Effector memory CD4-positive, alpha-beta T cell (primary cell): ENCODE measurements at regions not wholly inside any gene's neighbourhood (a gene's known extent, or its start where the extent isn't known, plus 50 kb on each side); places are given as distances from the start of the nearest gene placed in this dataset.

Experiments
- DNase-seq, 3 donors: peaks; one replicate each; pipeline ENCODE4 v3.0.0-alpha.2; 2020
- H3K27ac ChIP-seq: 2 replicates; pipeline ENCODE4 v1.7.0; 2013; ENCODE audit warnings: mild to moderate bottlenecking, low read length, moderate library complexity; ENCODE audit not compliant: insufficient read depth, poor library complexity, severe bottlenecking
- H3K27me3 ChIP-seq: replicated peaks from 2 replicates; pipeline ENCODE4 v1.7.0; 2013; ENCODE audit warnings: mild to moderate bottlenecking, low read length; ENCODE audit not compliant: insufficient read depth, control insufficient read depth, poor library complexity, severe bottlenecking
- H3K36me3 ChIP-seq: 2 replicates; pipeline ENCODE4 v1.7.0; 2013; ENCODE audit warnings: mild to moderate bottlenecking, low read length, moderate library complexity; ENCODE audit not compliant: control insufficient read depth, insufficient read depth
- H3K4me1 ChIP-seq: 2 replicates; pipeline ENCODE4 v1.7.0; 2013; ENCODE audit warnings: low read length, mild to moderate bottlenecking; ENCODE audit not compliant: control insufficient read depth, insufficient read depth, poor library complexity, severe bottlenecking
- H3K4me3 ChIP-seq: 2 replicates; pipeline ENCODE4 v1.7.0; 2013; ENCODE audit warnings: low read length, low read depth, mild to moderate bottlenecking; ENCODE audit not compliant: insufficient read depth, poor library complexity, severe bottlenecking
- H3K9me3 ChIP-seq: 2 replicates; pipeline ENCODE4 v1.7.0; 2013; ENCODE audit warnings: mild to moderate bottlenecking, low read length, moderate library complexity; ENCODE audit not compliant: control insufficient read depth

DNA sequence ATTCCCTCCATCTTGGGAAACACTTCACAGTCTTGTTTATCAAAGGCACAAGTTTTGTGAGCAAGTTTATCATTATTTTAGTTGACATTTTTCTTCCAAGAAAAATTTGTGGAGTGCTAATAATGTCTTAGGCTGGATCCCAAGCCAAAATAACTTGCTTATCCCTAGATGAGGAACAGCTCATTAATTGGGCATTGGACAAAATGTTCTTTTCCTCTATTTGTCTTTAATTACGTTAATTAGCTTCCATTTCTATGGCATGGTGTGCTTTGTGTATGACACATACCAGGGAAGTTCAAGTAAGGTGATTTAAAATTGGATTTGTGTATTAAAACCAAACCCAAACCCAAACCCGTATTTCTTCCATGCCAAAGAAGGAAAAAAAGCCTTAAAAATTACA is 379.5 kb downstream of the SH3GL2 start:
- no peak overlapping the region for H3K27ac ChIP-seq
- no peak overlapping the region for H3K4me3 ChIP-seq
- H3K36me3 ChIP-seq, result no peaks in the 10 kb centered on the region
- H3K9me3 ChIP-seq, result no peaks in the 10 kb centered on the region
- no peaks in the 10 kb centered on the region for H3K4me1 ChIP-seq
- H3K27me3 ChIP-seq, result no peaks in the 10 kb centered on the region
- no peak for DNase-seq

DNA sequence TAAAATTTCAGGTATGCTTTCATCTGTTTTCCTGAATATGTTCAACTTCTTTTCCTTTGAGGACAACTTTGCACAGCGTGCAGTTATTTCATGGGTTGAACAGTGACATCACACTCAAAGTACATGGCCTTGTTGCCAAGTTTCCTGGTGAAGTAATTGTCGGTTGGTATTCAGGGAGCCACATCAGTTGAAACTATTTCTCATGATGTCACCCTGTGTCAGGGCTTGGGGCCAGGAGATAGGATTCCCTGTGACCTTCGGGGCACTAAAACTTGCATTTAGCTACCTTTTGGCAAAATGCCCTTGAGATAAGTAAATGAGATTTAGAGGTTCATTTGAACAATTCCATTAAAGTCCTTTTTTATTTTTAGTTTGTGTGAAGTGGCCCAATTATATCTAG is 383.9 kb downstream of the SH3GL2 start:
- no peaks in the 10 kb centered on the region for H3K9me3 ChIP-seq
- no peak overlapping the region for H3K27ac ChIP-seq
- no peak overlapping the region for H3K4me3 ChIP-seq
- H3K4me1 ChIP-seq, result no peaks in the 10 kb centered on the region
- no peaks in the 10 kb centered on the region for H3K27me3 ChIP-seq
- DNase-seq, result no peak
- H3K36me3 ChIP-seq, result no peaks in the 10 kb centered on the region

- no peaks in the 10 kb centered on the region for H3K4me1 ChIP-seq
- no peak for DNase-seq
- H3K27ac ChIP-seq, result no peak overlapping the region
- no peaks in the 10 kb centered on the region for H3K9me3 ChIP-seq
- no peaks in the 10 kb centered on the region for H3K27me3 ChIP-seq
- H3K36me3 ChIP-seq, result no peaks in the 10 kb centered on the region
- H3K4me3 ChIP-seq, result no peak overlapping the region
Measured at GRCh38 chr9:17963498-17963897, 384.6 kb downstream of the SH3GL2 start.

DNA sequence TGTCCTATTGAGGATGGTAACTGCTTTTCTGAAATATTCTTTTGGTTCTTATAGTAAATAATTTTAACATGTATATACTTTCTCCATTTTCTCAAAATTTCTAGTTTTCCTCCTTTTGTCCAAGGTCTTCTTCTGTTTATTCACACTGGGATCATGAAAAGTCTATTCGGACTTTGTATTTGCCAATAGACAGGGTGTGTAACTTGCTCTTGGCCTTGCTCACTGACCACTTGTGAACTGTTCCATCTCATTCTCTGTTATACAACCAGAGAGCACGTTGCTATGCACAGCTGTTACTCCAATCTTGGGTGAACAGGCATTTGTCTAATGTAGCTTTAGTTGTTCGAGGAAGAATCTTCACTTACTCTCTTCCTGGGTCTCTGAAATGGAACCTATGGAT is 388.9 kb downstream of the SH3GL2 start:
- Histone ChIP-seq H3K4me3 (no peak overlapping the region), H3K4me1 (no peaks in the 10 kb centered on the region), H3K27me3 (no peaks in the 10 kb centered on the region), H3K36me3 (no peaks in the 10 kb centered on the region), H3K9me3 (no peaks in the 10 kb centered on the region), H3K27ac (no peak overlapping the region)
- DNase-seq, result no peak

DNA sequence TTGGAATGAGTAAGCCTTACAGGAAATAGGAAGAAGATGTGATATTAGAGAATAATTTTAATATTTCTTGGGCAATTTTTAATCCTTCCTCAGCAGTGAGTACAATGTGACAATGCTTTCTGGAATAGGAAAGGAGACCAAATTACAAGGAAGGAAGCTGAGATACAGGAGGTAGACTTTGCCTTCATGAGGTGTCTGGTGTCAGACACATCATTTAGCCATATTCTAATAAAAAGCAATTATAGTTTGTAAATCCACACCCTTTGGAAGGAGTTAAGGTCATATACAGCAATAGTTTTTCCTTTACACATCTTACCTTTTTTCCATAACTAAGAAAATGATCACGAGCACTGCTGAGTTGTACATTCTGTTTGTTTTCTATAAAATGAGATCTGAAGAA is 390.4 kb downstream of the SH3GL2 start:
- Histone ChIP-seq H3K36me3 (no peaks in the 10 kb centered on the region), H3K9me3 (no peaks in the 10 kb centered on the region), H3K27ac (no peak overlapping the region), H3K4me3 (no peak overlapping the region), H3K4me1 (no peaks in the 10 kb centered on the region), H3K27me3 (no peaks in the 10 kb centered on the region)
- DNase-seq, result no peak

- Histone ChIP-seq H3K4me3 (no peak overlapping the region), H3K4me1 (no peaks in the 10 kb centered on the region), H3K27me3 (no peaks in the 10 kb centered on the region), H3K9me3 (no peaks in the 10 kb centered on the region), H3K36me3 (no peaks in the 10 kb centered on the region), H3K27ac (no peak overlapping the region)
- DNase-seq, result no peak
Measured at GRCh38 chr9:17970277-17970676, 391.4 kb downstream of the SH3GL2 start.

DNA sequence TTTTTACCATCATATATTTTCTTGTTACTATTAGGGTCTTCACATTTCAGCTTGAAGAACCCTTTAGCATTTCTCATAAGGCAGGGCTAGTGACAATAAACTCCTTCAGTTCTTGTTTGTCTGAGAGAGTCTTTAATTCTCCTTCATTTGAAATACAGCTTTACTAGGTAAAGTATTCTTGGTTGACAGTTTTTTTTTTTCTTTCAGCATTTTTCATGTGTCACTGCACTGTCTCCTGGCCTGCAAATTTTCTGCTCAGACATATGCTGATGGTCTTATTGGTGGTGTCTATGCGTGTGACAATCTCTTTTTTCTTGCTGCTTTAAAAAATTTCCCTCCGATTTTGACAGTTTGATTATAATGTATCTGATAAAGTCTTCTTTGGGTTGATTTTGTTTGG is 399.9 kb downstream of the SH3GL2 start:
- no peak for DNase-seq
- Histone ChIP-seq H3K4me1 (no peaks in the 10 kb centered on the region), H3K27me3 (no peaks in the 10 kb centered on the region), H3K4me3 (no peak overlapping the region), H3K9me3 (peaks cover 5% of the 10 kb centered on the region), H3K27ac (no peak overlapping the region), H3K36me3 (no peaks in the 10 kb centered on the region)

DNA sequence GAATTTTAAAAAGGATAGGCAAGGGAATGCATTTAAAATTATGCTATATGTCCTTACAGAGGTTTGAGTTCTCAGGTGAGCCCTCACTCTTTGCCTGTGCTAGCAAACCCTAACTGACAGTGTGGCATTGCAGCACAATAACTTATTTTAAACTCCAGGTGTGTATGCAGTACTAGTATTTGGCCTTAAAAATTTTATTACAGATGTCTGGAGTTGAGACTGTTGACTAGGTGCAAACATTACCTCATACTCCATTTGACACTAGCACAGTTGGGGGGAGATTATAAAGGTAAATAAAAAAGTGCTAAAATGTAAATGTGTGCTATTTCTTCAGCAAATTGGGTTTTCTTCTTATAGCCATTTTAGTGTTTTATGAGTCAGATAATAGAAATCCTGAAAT is 407.7 kb downstream of the SH3GL2 start:
- Histone ChIP-seq H3K27ac (no peak overlapping the region), H3K27me3 (no peaks in the 10 kb centered on the region), H3K9me3 (no peaks in the 10 kb centered on the region), H3K4me3 (no peak overlapping the region), H3K4me1 (no peaks in the 10 kb centered on the region), H3K36me3 (no peaks in the 10 kb centered on the region)
- DNase-seq, result no peak

DNA sequence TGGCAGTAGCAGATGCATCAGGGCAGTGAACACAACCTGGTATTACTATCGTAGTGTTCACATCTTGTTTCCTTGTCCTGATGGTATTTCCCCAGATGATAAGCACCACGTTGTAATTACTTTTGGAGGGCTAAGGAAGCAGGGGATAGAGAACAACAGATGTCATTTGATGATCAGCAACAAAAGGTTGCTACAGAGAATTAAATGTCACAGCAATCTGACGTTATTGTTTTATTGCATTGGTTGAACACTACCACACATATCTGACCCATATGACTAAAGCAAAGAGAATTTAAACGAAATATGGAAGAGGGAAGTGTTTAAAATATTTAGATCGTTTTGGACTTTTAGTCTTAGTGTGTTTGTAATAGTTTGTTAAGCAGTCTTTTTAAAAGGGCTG is 408.3 kb downstream of the SH3GL2 start:
- Histone ChIP-seq H3K4me3 (no peak overlapping the region), H3K36me3 (no peaks in the 10 kb centered on the region), H3K27me3 (no peaks in the 10 kb centered on the region), H3K4me1 (no peaks in the 10 kb centered on the region), H3K9me3 (no peaks in the 10 kb centered on the region), H3K27ac (no peak overlapping the region)
- no peak for DNase-seq

DNA sequence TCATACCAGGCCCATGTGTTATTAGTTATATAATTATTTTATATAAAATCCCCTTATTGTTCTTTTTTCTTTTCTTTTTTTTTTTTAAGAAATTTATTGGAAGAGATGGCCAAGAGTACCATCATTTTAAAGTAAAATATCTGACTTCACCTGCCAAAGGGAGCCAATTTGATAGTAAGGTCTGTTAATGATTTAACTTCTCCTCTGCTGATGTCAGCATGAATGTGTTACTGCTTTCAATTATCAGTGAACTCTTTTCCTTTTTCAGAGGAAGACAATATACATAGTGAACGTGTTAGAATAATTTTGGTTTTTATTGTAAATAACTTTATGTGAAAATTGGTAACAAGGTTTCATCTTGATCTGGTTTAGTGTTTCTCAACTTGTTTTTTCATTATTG is 409.6 kb downstream of the SH3GL2 start:
- Histone ChIP-seq H3K36me3 (no peaks in the 10 kb centered on the region), H3K27me3 (no peaks in the 10 kb centered on the region), H3K4me1 (no peaks in the 10 kb centered on the region), H3K4me3 (no peak overlapping the region), H3K9me3 (no peaks in the 10 kb centered on the region), H3K27ac (no peak overlapping the region)
- no peak for DNase-seq

- Histone ChIP-seq H3K27me3 (no peaks in the 10 kb centered on the region), H3K4me1 (no peaks in the 10 kb centered on the region), H3K27ac (no peak overlapping the region), H3K4me3 (no peak overlapping the region), H3K9me3 (no peaks in the 10 kb centered on the region), H3K36me3 (no peaks in the 10 kb centered on the region)
- no peak for DNase-seq
Measured at GRCh38 chr9:17990602-17991001, 411.7 kb downstream of the SH3GL2 start.
